ENCODE measurements at regions not wholly inside any gene's neighbourhood (a gene's known extent, or its start where the extent isn't known, plus 50 kb on each side); places are given as distances from the start of the nearest gene placed in this dataset.

- H3K4me3 ChIP-seq (ENCODE audit: low read depth, low read length): no peak overlapping the region
- H3K4me1 ChIP-seq (ENCODE audit: control insufficient read depth, insufficient read depth, low read length): no peaks in the 10 kb centered on the region
- no peaks in the 10 kb centered on the region for H3K27me3 ChIP-seq (ENCODE audit: control insufficient read depth, insufficient read depth, low read length)
- H3K9me3 ChIP-seq (ENCODE audit: control insufficient read depth, insufficient read depth, low read length): no peaks in the 10 kb centered on the region
- H3K9ac ChIP-seq (ENCODE audit: low read depth, low read length): no peak overlapping the region
- H3K36me3 ChIP-seq (ENCODE audit: control insufficient read depth, insufficient read depth, low read length): no peaks in the 10 kb centered on the region
Observed at GRCh38 chr6:90780778-90781177, 193.9 kb upstream of the MAP3K7 start.

GRCh38 chr6:90780141-90780540, 193.3 kb upstream of the MAP3K7 start:
- Histone ChIP-seq H3K4me1 (ENCODE audit: control insufficient read depth, insufficient read depth, low read length) (no peaks in the 10 kb centered on the region), H3K9ac (ENCODE audit: low read depth, low read length) (no peak overlapping the region), H3K4me3 (ENCODE audit: low read depth, low read length) (no peak overlapping the region), H3K36me3 (ENCODE audit: control insufficient read depth, insufficient read depth, low read length) (no peaks in the 10 kb centered on the region), H3K9me3 (ENCODE audit: control insufficient read depth, insufficient read depth, low read length) (no peaks in the 10 kb centered on the region), H3K27me3 (ENCODE audit: control insufficient read depth, insufficient read depth, low read length) (no peaks in the 10 kb centered on the region)

GRCh38 chr6:90778417-90779203, 191.7 kb upstream of the MAP3K7 start:
- H3K9ac ChIP-seq (ENCODE audit: low read depth, low read length): no peak overlapping the region
- no peaks in the 10 kb centered on the region for H3K36me3 ChIP-seq (ENCODE audit: control insufficient read depth, insufficient read depth, low read length)
- no peaks in the 10 kb centered on the region for H3K27me3 ChIP-seq (ENCODE audit: control insufficient read depth, insufficient read depth, low read length)
- no peaks in the 10 kb centered on the region for H3K4me1 ChIP-seq (ENCODE audit: control insufficient read depth, insufficient read depth, low read length)
- H3K4me3 ChIP-seq (ENCODE audit: low read depth, low read length): no peak overlapping the region
- H3K9me3 ChIP-seq (ENCODE audit: control insufficient read depth, insufficient read depth, low read length): no peaks in the 10 kb centered on the region

- Histone ChIP-seq H3K27me3 (ENCODE audit: control insufficient read depth, insufficient read depth, low read length) (no peaks in the 10 kb centered on the region), H3K4me3 (ENCODE audit: low read depth, low read length) (no peak overlapping the region), H3K9me3 (ENCODE audit: control insufficient read depth, insufficient read depth, low read length) (no peaks in the 10 kb centered on the region), H3K9ac (ENCODE audit: low read depth, low read length) (no peak overlapping the region), H3K4me1 (ENCODE audit: control insufficient read depth, insufficient read depth, low read length) (peaks cover 4% of the 10 kb centered on the region), H3K36me3 (ENCODE audit: control insufficient read depth, insufficient read depth, low read length) (no peaks in the 10 kb centered on the region)
Observed at GRCh38 chr6:90770778-90771177, 183.9 kb upstream of the MAP3K7 start.

DNA sequence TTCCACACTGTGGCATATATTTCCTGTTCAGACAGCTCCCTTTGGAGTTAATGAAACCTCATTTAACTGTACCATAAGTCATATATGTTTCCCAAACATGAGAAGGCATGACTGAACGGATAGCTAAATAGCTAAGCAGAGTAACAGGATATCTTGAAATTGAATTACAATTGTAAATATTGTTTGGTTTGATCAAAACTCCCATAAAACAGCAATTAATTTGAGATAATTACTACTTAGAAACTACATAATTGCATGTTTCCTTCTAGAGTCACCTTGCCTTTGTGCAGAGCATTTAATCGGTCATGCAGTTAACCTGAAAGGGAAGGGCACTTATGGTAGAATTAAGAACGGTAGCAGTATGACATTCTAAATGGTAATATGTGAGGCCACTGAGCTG, 179.0 kb upstream of the MAP3K7 start:
- H3K36me3 ChIP-seq (ENCODE audit: control insufficient read depth, insufficient read depth, low read length): no peaks in the 10 kb centered on the region
- peaks cover 3% of the 10 kb centered on the region for H3K4me1 ChIP-seq (ENCODE audit: control insufficient read depth, insufficient read depth, low read length)
- no peak overlapping the region for H3K9ac ChIP-seq (ENCODE audit: low read depth, low read length)
- H3K27me3 ChIP-seq (ENCODE audit: control insufficient read depth, insufficient read depth, low read length): no peaks in the 10 kb centered on the region
- no peaks in the 10 kb centered on the region for H3K9me3 ChIP-seq (ENCODE audit: control insufficient read depth, insufficient read depth, low read length)
- no peak overlapping the region for H3K4me3 ChIP-seq (ENCODE audit: low read depth, low read length)

GRCh38 chr6:90765491-90765890, 178.6 kb upstream of the MAP3K7 start:
- H3K27me3 ChIP-seq (ENCODE audit: control insufficient read depth, insufficient read depth, low read length): no peaks in the 10 kb centered on the region
- no peaks in the 10 kb centered on the region for H3K9me3 ChIP-seq (ENCODE audit: control insufficient read depth, insufficient read depth, low read length)
- no peak overlapping the region for H3K4me3 ChIP-seq (ENCODE audit: low read depth, low read length)
- no peaks in the 10 kb centered on the region for H3K4me1 ChIP-seq (ENCODE audit: control insufficient read depth, insufficient read depth, low read length)
- H3K9ac ChIP-seq (ENCODE audit: low read depth, low read length): no peak overlapping the region
- no peaks in the 10 kb centered on the region for H3K36me3 ChIP-seq (ENCODE audit: control insufficient read depth, insufficient read depth, low read length)

GRCh38 chr6:90764001-90764400, 177.1 kb upstream of the MAP3K7 start:
- Histone ChIP-seq H3K27me3 (ENCODE audit: control insufficient read depth, insufficient read depth, low read length) (no peaks in the 10 kb centered on the region), H3K9me3 (ENCODE audit: control insufficient read depth, insufficient read depth, low read length) (no peaks in the 10 kb centered on the region), H3K4me1 (ENCODE audit: control insufficient read depth, insufficient read depth, low read length) (no peaks in the 10 kb centered on the region), H3K4me3 (ENCODE audit: low read depth, low read length) (no peak overlapping the region), H3K36me3 (ENCODE audit: control insufficient read depth, insufficient read depth, low read length) (no peaks in the 10 kb centered on the region), H3K9ac (ENCODE audit: low read depth, low read length) (no peak overlapping the region)

GRCh38 chr6:90759664-90760063, 172.8 kb upstream of the MAP3K7 start:
- Histone ChIP-seq H3K27me3 (ENCODE audit: control insufficient read depth, insufficient read depth, low read length) (no peaks in the 10 kb centered on the region), H3K4me1 (ENCODE audit: control insufficient read depth, insufficient read depth, low read length) (no peaks in the 10 kb centered on the region), H3K9ac (ENCODE audit: low read depth, low read length) (no peak overlapping the region), H3K4me3 (ENCODE audit: low read depth, low read length) (no peak overlapping the region), H3K9me3 (ENCODE audit: control insufficient read depth, insufficient read depth, low read length) (no peaks in the 10 kb centered on the region), H3K36me3 (ENCODE audit: control insufficient read depth, insufficient read depth, low read length) (no peaks in the 10 kb centered on the region)

GRCh38 chr6:90758741-90759140, 171.9 kb upstream of the MAP3K7 start:
- Histone ChIP-seq H3K36me3 (ENCODE audit: control insufficient read depth, insufficient read depth, low read length) (no peaks in the 10 kb centered on the region), H3K4me3 (ENCODE audit: low read depth, low read length) (no peak overlapping the region), H3K9me3 (ENCODE audit: control insufficient read depth, insufficient read depth, low read length) (no peaks in the 10 kb centered on the region), H3K4me1 (ENCODE audit: control insufficient read depth, insufficient read depth, low read length) (no peaks in the 10 kb centered on the region), H3K9ac (ENCODE audit: low read depth, low read length) (no peak overlapping the region), H3K27me3 (ENCODE audit: control insufficient read depth, insufficient read depth, low read length) (no peaks in the 10 kb centered on the region)

GRCh38 chr6:90753820-90754643, 167.2 kb upstream of the MAP3K7 start:
- Histone ChIP-seq H3K4me3 (ENCODE audit: low read depth, low read length) (no peak overlapping the region), H3K9ac (ENCODE audit: low read depth, low read length) (no peak overlapping the region), H3K36me3 (ENCODE audit: control insufficient read depth, insufficient read depth, low read length) (no peaks in the 10 kb centered on the region)

GRCh38 chr6:90739802-90740201, 152.9 kb upstream of the MAP3K7 start:
- Histone ChIP-seq H3K9ac (ENCODE audit: low read depth, low read length) (no peak overlapping the region), H3K27me3 (ENCODE audit: control insufficient read depth, insufficient read depth, low read length) (no peaks in the 10 kb centered on the region), H3K4me1 (ENCODE audit: control insufficient read depth, insufficient read depth, low read length) (peaks cover 3% of the 10 kb centered on the region), H3K9me3 (ENCODE audit: control insufficient read depth, insufficient read depth, low read length) (no peaks in the 10 kb centered on the region), H3K36me3 (ENCODE audit: control insufficient read depth, insufficient read depth, low read length) (no peaks in the 10 kb centered on the region), H3K4me3 (ENCODE audit: low read depth, low read length) (no peak overlapping the region)

More at GRCh38 chr6:90753820-90754643, 167.2 kb upstream of the MAP3K7 start:
- H3K27me3 ChIP-seq (ENCODE audit: control insufficient read depth, insufficient read depth, low read length): no peaks in the 10 kb centered on the region
- no peaks in the 10 kb centered on the region for H3K9me3 ChIP-seq (ENCODE audit: control insufficient read depth, insufficient read depth, low read length)
- H3K4me1 ChIP-seq (ENCODE audit: control insufficient read depth, insufficient read depth, low read length): no peaks in the 10 kb centered on the region

DNA sequence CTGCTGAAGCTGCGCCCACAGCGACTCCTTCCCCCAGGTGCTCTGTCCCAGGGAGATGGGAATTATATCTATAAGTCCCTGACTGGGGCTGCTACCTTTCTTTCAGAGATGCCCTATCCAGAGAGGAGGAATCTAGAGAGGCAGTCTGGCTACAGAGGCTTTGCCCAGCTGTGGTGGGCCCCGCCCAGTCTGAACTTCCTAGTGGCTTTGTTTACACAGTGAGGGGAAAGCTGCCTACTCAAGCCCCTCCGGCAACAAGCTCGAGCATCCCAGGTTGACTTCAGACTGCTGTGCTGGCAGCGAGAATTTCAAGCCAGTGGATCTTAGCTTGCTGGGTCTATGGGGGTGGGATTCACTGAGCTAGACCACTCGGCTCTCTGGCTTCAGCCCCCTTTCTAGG, 152.5 kb upstream of the MAP3K7 start:
- Histone ChIP-seq H3K27me3 (ENCODE audit: control insufficient read depth, insufficient read depth, low read length) (no peaks in the 10 kb centered on the region), H3K9me3 (ENCODE audit: control insufficient read depth, insufficient read depth, low read length) (no peaks in the 10 kb centered on the region), H3K36me3 (ENCODE audit: control insufficient read depth, insufficient read depth, low read length) (no peaks in the 10 kb centered on the region), H3K4me3 (ENCODE audit: low read depth, low read length) (no peak overlapping the region), H3K9ac (ENCODE audit: low read depth, low read length) (no peak overlapping the region), H3K4me1 (ENCODE audit: control insufficient read depth, insufficient read depth, low read length) (peaks cover 3% of the 10 kb centered on the region)
